Pancreas (tissue), 10 donors: ENCODE measurements at regions not wholly inside any gene's neighbourhood (a gene's known extent, or its start where the extent isn't known, plus 50 kb on each side); places are given as distances from the start of the nearest gene placed in this dataset.

Experiments
- ATAC-seq, 4 donors: fragments of 200-7000 bp; cut with Tn5 transposase; one replicate each; pipeline versions ENCODE4 v1.8.0 to v1.9.1; 2020; ENCODE audit warnings: mild to moderate bottlenecking in 4 of 4, moderate library complexity in 4 of 4
- DNase-seq, 6 donors: peaks; one replicate each; pipeline ENCODE4 v3.0.0-alpha.2; 2020
- FAIRE-seq: peaks from 2 replicates; lab custom pipeline; 2012; peaks lifted over from hg19 to GRCh38; lab: Jason Lieb, UNC
- H3K27ac ChIP-seq, 4 donors: fragments of 200-600 bp; sonication (generic); 1 replicate in 3 of 4; 2 replicates in 1 of 4; pipeline versions ENCODE4 v1.5.0 to v1.8.0; 2020
- H3K27me3 ChIP-seq, 4 donors: fragments of 200-600 bp; one replicate each; pipeline ENCODE4 v1.8.0; 2021
- H3K36me3 ChIP-seq, 3 donors: fragments of 200-600 bp; sonication (generic) in 1 of 3; one replicate each; pipeline versions ENCODE4 v1.5.0 to v1.8.0; 2020 to 2021
- H3K4me1 ChIP-seq, 3 donors: fragments of 200-600 bp; one replicate each; pipeline ENCODE4 v1.8.0; 2021
- H3K4me3 ChIP-seq, 4 donors: fragments of 200-600 bp; sonication (generic) in 2 of 4; one replicate each; pipeline versions ENCODE4 v1.5.0 to v1.8.0; 2020 to 2021
- H3K9me3 ChIP-seq, 4 donors: fragments of 200-600 bp; one replicate each; pipeline ENCODE4 v1.8.0; 2021
- CTCF ChIP-seq, 4 donors: fragments of 200-600 bp; sonication (generic) in 3 of 4; IDR thresholded peaks; one replicate each; pipeline versions ENCODE4 v1.5.0 to v1.8.0; 2021; ENCODE audit warnings: antibody characterized with exemption in 4 of 4
- WGBS, 2 donors: extraction: QIAGEN DNeasy Blood & Tissue Kit; methylation state at CpG; one replicate each; pipeline ENCODE4 v1.1.7; 2013; 5-methylcytosine and 5-hydroxymethylcytosine counted together
- intact Hi-C, 3 donors: fragments of 100-400 bp; cut with DNase I; formaldehyde crosslinking; loops; one replicate each; pipeline versions ENCODE4 v1.11.1 to v1.14.2; 2022
- donor health status: healthy with polysubstance abuse.
- donor health status: DM: no; HTN: no; CAD: no; lungs with moderate emphysema.
- donor health status: DM: no; HTN: no; CAD: no.
- donor health status: control.
- donor health status: control.
- donor health status: Bipolar disorder and iron deficiency.
- donor health status: DM: yes; HTN: yes; CAD: no.
- donor health status: DM: no; HTN: no; CAD: no.
- donor health status: DM: no; HTN: no; CAD: no.
- donor health status: DM: yes; HTN: yes; CAD: no.

- DNase-seq (no peak), ATAC-seq (no peak), FAIRE-seq (no peak)
- H3K9me3 ChIP-seq, result no peaks in the 10 kb centered on the region
- H3K4me3 ChIP-seq, result no peak overlapping the region
- no peaks in the 10 kb centered on the region for H3K36me3 ChIP-seq
- WGBS, 2 donors, result 45 to 47% methylated on average over 25 of the region's 25 CpGs
- H3K27ac ChIP-seq, result no peak overlapping the region
- no peaks in the 10 kb centered on the region for H3K27me3 ChIP-seq
- intact Hi-C loops, result no loop called here
- H3K4me1 ChIP-seq, result no peaks in the 10 kb centered on the region
- TF ChIP-seq CTCF (IDR thresholded peaks at IDR 0.05), result no peak
These were observed 534.2 kb downstream of the TBC1D22A start for GRCh38 chr22:47296405-47297260.

GRCh38 chr22:47295982-47296381 is 533.5 kb downstream of the TBC1D22A start:
- ATAC-seq (no peak), DNase-seq (no peak), FAIRE-seq (no peak)
- Histone ChIP-seq H3K4me3 (no peak overlapping the region), H3K27ac (no peak overlapping the region), H3K36me3 (no peaks in the 10 kb centered on the region), H3K9me3 (no peaks in the 10 kb centered on the region), H3K4me1 (no peaks in the 10 kb centered on the region), H3K27me3 (no peaks in the 10 kb centered on the region)
- intact Hi-C loops, result no loop called here
- 59 to 70% methylated on average over 10 of the region's 10 CpGs for WGBS, 2 donors
- no peak for TF ChIP-seq CTCF (IDR thresholded peaks at IDR 0.05)

- no peak for TF ChIP-seq CTCF (IDR thresholded peaks at IDR 0.05)
- Histone ChIP-seq H3K4me1 (no peaks in the 10 kb centered on the region), H3K4me3 (no peak overlapping the region), H3K27ac (no peak overlapping the region), H3K27me3 (no peaks in the 10 kb centered on the region), H3K36me3 (no peaks in the 10 kb centered on the region), H3K9me3 (no peaks in the 10 kb centered on the region)
- FAIRE-seq (no peak), ATAC-seq (no peak), DNase-seq (peak in 1 of 6 donors; percentile 37)
- intact Hi-C loops, result no loop called here
- 60 to 64% methylated on average over 21 of the region's 21 CpGs for WGBS, 2 donors
These were observed 532.9 kb downstream of the TBC1D22A start for GRCh38 chr22:47295226-47295901.

GRCh38 chr22:47294576-47294975 is 532.1 kb downstream of the TBC1D22A start:
- intact Hi-C loops, result no loop called here
- 60 to 65% methylated on average over 5 of the region's 5 CpGs for WGBS, 2 donors
- ATAC-seq (no peak), DNase-seq (peak in 1 of 6 donors; percentile 37), FAIRE-seq (no peak)
- TF ChIP-seq CTCF (IDR thresholded peaks at IDR 0.05), result no peak
- no peaks in the 10 kb centered on the region for H3K27me3 ChIP-seq
- no peaks in the 10 kb centered on the region for H3K4me1 ChIP-seq
- no peak overlapping the region for H3K27ac ChIP-seq
- H3K4me3 ChIP-seq, result no peak overlapping the region
- no peaks in the 10 kb centered on the region for H3K36me3 ChIP-seq
- H3K9me3 ChIP-seq, result no peaks in the 10 kb centered on the region

- no peak for TF ChIP-seq CTCF (IDR thresholded peaks at IDR 0.05)
- H3K36me3 ChIP-seq, result no peaks in the 10 kb centered on the region
- no peaks in the 10 kb centered on the region for H3K27me3 ChIP-seq
- intact Hi-C loops, result no loop called here
- no peak for FAIRE-seq
- H3K4me3 ChIP-seq, result no peak overlapping the region
- H3K27ac ChIP-seq, result no peak overlapping the region
- DNase-seq, result no peak
- 50 to 55% methylated on average over 6 of the region's 6 CpGs for WGBS, 2 donors
- ATAC-seq, result no peak
- no peaks in the 10 kb centered on the region for H3K4me1 ChIP-seq
- H3K9me3 ChIP-seq, result no peaks in the 10 kb centered on the region
These were observed 531.7 kb downstream of the TBC1D22A start for GRCh38 chr22:47294222-47294532.
